A673 (cell line): ENCODE measurements at regions not wholly inside any gene's neighbourhood (a gene's known extent, or its start where the extent isn't known, plus 50 kb on each side); places are given as distances from the start of the nearest gene placed in this dataset.
A peak's percentile ranks its signal among the peaks of the same experiment; 100 is the strongest.

Experiments
- BruUV-seq: library from RNA; stranded (reverse); fragments of 400-500 nt; replicated peaks from 2 replicates; lab custom pipeline; 2021; lab: Mats Ljungman, UMichigan
- CTCF ChIA-PET: fragments of 300-600 bp; sonication (Branson Sonifier 250); formaldehyde crosslinking; loops from one replicate; lab custom pipeline; 2022; ENCODE audit warnings: antibody characterized with exemption; lab: Charles Lee
- POLR2A ChIA-PET: fragments of 300-600 bp; sonication (Branson Sonifier 250); formaldehyde crosslinking; loops from one replicate; lab custom pipeline; 2022; ENCODE audit warnings: antibody characterized with exemption; ENCODE audit not compliant: low non-redundant PET; lab: Charles Lee
- DNase-seq: peaks from one replicate; pipeline ENCODE4 v3.0.0-alpha.2; 2015; ENCODE audit warnings: low spot score
- H3K27ac ChIP-seq: fragments of 200-600 bp; sonication (generic); 2 replicates; pipeline ENCODE4 v1.5.1; 2016; ENCODE audit warnings: mixed run types, low read depth, mild to moderate bottlenecking, mixed read lengths, antibody characterized with exemption, low read length; ENCODE audit not compliant: poor library complexity, severe bottlenecking
- H3K27me3 ChIP-seq: fragments of 200-600 bp; sonication (generic); replicated peaks from 2 replicates; pipeline ENCODE4 v1.6.1; 2017; ENCODE audit warnings: mixed run types, low read depth, mild to moderate bottlenecking, mixed read lengths, antibody characterized with exemption, low read length; ENCODE audit not compliant: insufficient read depth, poor library complexity
- H3K36me3 ChIP-seq: fragments of 200-600 bp; sonication (generic); 2 replicates; pipeline ENCODE4 v1.6.1; 2016; ENCODE audit warnings: mixed run types, mild to moderate bottlenecking, mixed read lengths, antibody characterized with exemption, low read length; ENCODE audit not compliant: insufficient read depth, poor library complexity, severe bottlenecking
- H3K4me1 ChIP-seq: fragments of 200-600 bp; sonication (generic); 2 replicates; pipeline ENCODE4 v1.6.1; 2017; ENCODE audit warnings: mixed run types, mild to moderate bottlenecking, mixed read lengths, antibody characterized with exemption, low read length; ENCODE audit not compliant: insufficient read depth, poor library complexity, severe bottlenecking
- H3K4me3 ChIP-seq: fragments of 200-600 bp; sonication (generic); 2 replicates; pipeline ENCODE4 v1.5.1; 2016; ENCODE audit warnings: low read depth, mixed run types, mild to moderate bottlenecking, mixed read lengths, low read length; ENCODE audit not compliant: poor library complexity, severe bottlenecking
- H3K9me3 ChIP-seq: fragments of 200-600 bp; sonication (generic); 2 replicates; pipeline ENCODE4 v1.6.1; 2016; ENCODE audit warnings: mixed run types, low read depth, mild to moderate bottlenecking, mixed read lengths, antibody characterized with exemption, low read length; ENCODE audit not compliant: poor library complexity, severe bottlenecking
- EZH2 ChIP-seq: fragments of 200-600 bp; sonication (generic); IDR thresholded peaks from 2 replicates; pipeline ENCODE4 v1.6.1; 2017; ENCODE audit warnings: borderline replicate concordance, low read depth, mild to moderate bottlenecking, mixed read lengths, antibody characterized with exemption, low read length; ENCODE audit not compliant: poor library complexity, severe bottlenecking
- intact Hi-C: fragments of 100-400 bp; cut with micrococcal nuclease; formaldehyde crosslinking; loops from one replicate; pipeline ENCODE4 v1.10.0; 2022; ENCODE audit not compliant: unreplicated experiment
- TF ChIP-seq, protein P1 (sequence below): fragments of 300-800, 200-600 bp; sonication (generic); conservative IDR thresholded peaks from 2 replicates; pipeline ENCODE4 v1.5.1; 2017; ENCODE audit warnings: low read depth, mild to moderate bottlenecking, antibody characterized with exemption, low read length, moderate library complexity, mixed read lengths

DNA sequence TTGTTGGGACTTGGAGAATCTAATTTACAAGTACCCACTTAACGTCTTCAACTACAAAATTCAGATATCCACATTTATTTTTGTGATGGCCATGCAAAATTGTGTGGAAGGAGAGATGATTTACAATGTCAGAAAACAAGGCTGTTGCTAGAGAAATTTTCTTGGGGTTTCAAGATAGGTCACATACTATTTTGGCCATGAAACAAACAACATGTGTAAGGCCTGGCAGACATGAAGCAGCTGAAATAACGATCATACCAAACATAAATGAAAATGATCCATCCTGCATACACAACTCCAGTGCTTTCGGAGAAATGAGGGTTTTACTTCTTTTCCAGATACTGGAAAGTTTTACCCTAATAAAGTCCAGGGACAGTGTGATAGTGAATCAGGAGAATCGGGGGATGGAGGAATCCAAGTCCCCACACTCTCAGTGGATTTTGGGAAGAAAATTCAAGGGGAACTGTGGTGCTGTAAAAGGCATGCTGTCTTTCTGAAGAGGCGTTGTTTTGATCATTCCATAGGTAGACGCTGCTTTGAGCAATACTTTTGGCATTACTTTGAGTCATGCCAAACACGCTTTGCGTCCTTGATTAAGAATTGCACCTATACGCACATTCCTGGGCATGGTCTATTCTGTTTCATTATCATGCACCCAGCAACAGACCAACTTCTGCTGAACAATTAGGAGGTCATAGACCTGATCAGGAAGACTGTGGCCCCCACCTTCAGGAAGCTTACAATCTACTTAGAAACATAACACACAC lies 79.4 kb downstream of the POU3F3 start:
- no peak overlapping the region for H3K27ac ChIP-seq
- H3K4me3 ChIP-seq = no peak overlapping the region
- intact Hi-C loops = loop anchor here (10.0 kb wide), 1 partner anchor 301 kb away; no protein-coding TSS in a partner anchor
- no TSS peak for BruUV-seq
- H3K9me3 ChIP-seq = no peaks in the 10 kb centered on the region
- ChIA-PET CTCF (no interaction called here), POLR2A (interaction anchor here (0.6 kb wide), 1 partner anchor 10 kb away, joined by 3 read pairs; no protein-coding TSS in a partner anchor)
- H3K27me3 ChIP-seq = no peaks in the 10 kb centered on the region
- H3K4me1 ChIP-seq = peaks cover 4% of the 10 kb centered on the region
- DNase-seq = no peak
- TF ChIP-seq, protein P1, sequence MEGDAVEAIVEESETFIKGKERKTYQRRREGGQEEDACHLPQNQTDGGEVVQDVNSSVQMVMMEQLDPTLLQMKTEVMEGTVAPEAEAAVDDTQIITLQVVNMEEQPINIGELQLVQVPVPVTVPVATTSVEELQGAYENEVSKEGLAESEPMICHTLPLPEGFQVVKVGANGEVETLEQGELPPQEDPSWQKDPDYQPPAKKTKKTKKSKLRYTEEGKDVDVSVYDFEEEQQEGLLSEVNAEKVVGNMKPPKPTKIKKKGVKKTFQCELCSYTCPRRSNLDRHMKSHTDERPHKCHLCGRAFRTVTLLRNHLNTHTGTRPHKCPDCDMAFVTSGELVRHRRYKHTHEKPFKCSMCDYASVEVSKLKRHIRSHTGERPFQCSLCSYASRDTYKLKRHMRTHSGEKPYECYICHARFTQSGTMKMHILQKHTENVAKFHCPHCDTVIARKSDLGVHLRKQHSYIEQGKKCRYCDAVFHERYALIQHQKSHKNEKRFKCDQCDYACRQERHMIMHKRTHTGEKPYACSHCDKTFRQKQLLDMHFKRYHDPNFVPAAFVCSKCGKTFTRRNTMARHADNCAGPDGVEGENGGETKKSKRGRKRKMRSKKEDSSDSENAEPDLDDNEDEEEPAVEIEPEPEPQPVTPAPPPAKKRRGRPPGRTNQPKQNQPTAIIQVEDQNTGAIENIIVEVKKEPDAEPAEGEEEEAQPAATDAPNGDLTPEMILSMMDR = no peak
- no peak for TF ChIP-seq EZH2
- no peaks in the 10 kb centered on the region for H3K36me3 ChIP-seq

GRCh38 chr2:104936527-104936926 lies 82.6 kb downstream of the POU3F3 start:
- no peak overlapping the region for H3K4me3 ChIP-seq
- H3K27ac ChIP-seq = no peak overlapping the region
- no peaks in the 10 kb centered on the region for H3K36me3 ChIP-seq
- BruUV-seq = no TSS peak
- DNase-seq = no peak
- H3K27me3 ChIP-seq = no peaks in the 10 kb centered on the region
- no peak for TF ChIP-seq EZH2
- TF ChIP-seq, protein P1 = no peak
- H3K9me3 ChIP-seq = no peaks in the 10 kb centered on the region
- ChIA-PET POLR2A (no interaction called here), CTCF (no interaction called here)
- H3K4me1 ChIP-seq = peaks cover 19% of the 10 kb centered on the region
- intact Hi-C loops = loop anchor here (10.0 kb wide), 1 partner anchor 298 kb away; no protein-coding TSS in a partner anchor

DNA sequence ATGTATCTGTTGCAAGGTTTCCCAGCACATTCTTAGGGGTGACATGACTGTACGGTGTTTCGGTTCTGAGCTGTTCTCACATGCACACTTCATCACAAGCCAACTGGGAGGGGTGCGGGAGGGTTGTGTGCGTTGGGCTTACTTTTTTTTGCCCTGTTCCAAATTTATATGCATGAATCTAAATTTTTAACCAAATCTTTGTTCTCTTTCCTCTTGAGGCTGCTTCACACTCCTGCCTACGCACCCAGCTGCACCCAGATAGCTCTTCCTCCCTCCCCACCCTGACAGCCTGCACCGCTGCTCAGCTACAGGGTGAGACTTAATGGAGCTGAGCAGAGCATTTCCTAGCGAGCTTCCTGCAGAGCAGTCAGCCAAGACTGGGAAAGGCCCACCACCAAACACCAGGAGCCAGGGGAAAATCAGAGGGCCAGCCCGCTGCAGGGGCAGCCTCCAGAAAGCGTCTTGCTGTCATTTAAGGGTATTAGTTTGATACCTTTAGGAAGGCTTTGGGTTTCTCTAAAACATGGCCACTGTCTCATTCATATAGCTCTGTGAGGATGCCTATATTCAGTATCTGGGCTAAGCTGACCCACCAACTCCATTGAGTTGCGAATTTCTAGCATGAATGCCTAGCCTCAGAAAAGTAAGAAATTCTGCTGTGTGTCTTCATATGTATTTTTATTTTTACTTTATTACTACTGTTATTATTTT lies 84.5 kb downstream of the POU3F3 start:
- H3K9me3 ChIP-seq = no peaks in the 10 kb centered on the region
- ChIA-PET POLR2A (no interaction called here), CTCF (no interaction called here)
- H3K27ac ChIP-seq = no peak overlapping the region
- DNase-seq = peak; percentile 8
- TF ChIP-seq, protein P1 = no peak
- no peak for TF ChIP-seq EZH2
- H3K4me3 ChIP-seq = no peak overlapping the region
- peaks cover 19% of the 10 kb centered on the region for H3K4me1 ChIP-seq
- intact Hi-C loops = loop anchor here (10.0 kb wide), 1 partner anchor 296 kb away; no protein-coding TSS in a partner anchor
- no peaks in the 10 kb centered on the region for H3K36me3 ChIP-seq
- no peaks in the 10 kb centered on the region for H3K27me3 ChIP-seq
- BruUV-seq = no TSS peak
